Pancreas (tissue), 10 donors: ENCODE measurements at regions not wholly inside any gene's neighbourhood (a gene's known extent, or its start where the extent isn't known, plus 50 kb on each side); places are given as distances from the start of the nearest gene placed in this dataset.

ENCODE experiments used
- ATAC-seq, 4 donors: fragments of 200-7000 bp; cut with Tn5 transposase; one replicate each; pipeline versions ENCODE4 v1.8.0 to v1.9.1; 2020; ENCODE audit warnings: mild to moderate bottlenecking in 4 of 4, moderate library complexity in 4 of 4
- DNase-seq, 6 donors: peaks; one replicate each; pipeline ENCODE4 v3.0.0-alpha.2; 2020
- FAIRE-seq: peaks from 2 replicates; lab custom pipeline; 2012; peaks lifted over from hg19 to GRCh38; lab: Jason Lieb, UNC
- H3K27ac ChIP-seq, 4 donors: fragments of 200-600 bp; sonication (generic); 1 replicate in 3 of 4; 2 replicates in 1 of 4; pipeline versions ENCODE4 v1.5.0 to v1.8.0; 2020
- H3K27me3 ChIP-seq, 4 donors: fragments of 200-600 bp; one replicate each; pipeline ENCODE4 v1.8.0; 2021
- H3K36me3 ChIP-seq, 3 donors: fragments of 200-600 bp; sonication (generic) in 1 of 3; one replicate each; pipeline versions ENCODE4 v1.5.0 to v1.8.0; 2020 to 2021
- H3K4me1 ChIP-seq, 3 donors: fragments of 200-600 bp; one replicate each; pipeline ENCODE4 v1.8.0; 2021
- H3K4me3 ChIP-seq, 4 donors: fragments of 200-600 bp; sonication (generic) in 2 of 4; one replicate each; pipeline versions ENCODE4 v1.5.0 to v1.8.0; 2020 to 2021
- H3K9me3 ChIP-seq, 4 donors: fragments of 200-600 bp; one replicate each; pipeline ENCODE4 v1.8.0; 2021
- WGBS, 2 donors: extraction: QIAGEN DNeasy Blood & Tissue Kit; methylation state at CpG; one replicate each; pipeline ENCODE4 v1.1.7; 2013; 5-methylcytosine and 5-hydroxymethylcytosine counted together
- intact Hi-C, 3 donors: fragments of 100-400 bp; cut with DNase I; formaldehyde crosslinking; loops; one replicate each; pipeline versions ENCODE4 v1.11.1 to v1.14.2; 2022
- TF ChIP-seq, protein P1 (sequence below), 4 donors: fragments of 200-600 bp; sonication (generic) in 3 of 4; IDR thresholded peaks; one replicate each; pipeline versions ENCODE4 v1.5.0 to v1.8.0; 2021; ENCODE audit warnings: antibody characterized with exemption in 4 of 4
- donor health status: healthy with polysubstance abuse.
- donor health status: DM: no; HTN: no; CAD: no; lungs with moderate emphysema.
- donor health status: DM: no; HTN: no; CAD: no.
- donor health status: control.
- donor health status: control.
- donor health status: Bipolar disorder and iron deficiency.
- donor health status: DM: yes; HTN: yes; CAD: no.
- donor health status: DM: no; HTN: no; CAD: no.
- donor health status: DM: no; HTN: no; CAD: no.
- donor health status: DM: yes; HTN: yes; CAD: no.

DNA sequence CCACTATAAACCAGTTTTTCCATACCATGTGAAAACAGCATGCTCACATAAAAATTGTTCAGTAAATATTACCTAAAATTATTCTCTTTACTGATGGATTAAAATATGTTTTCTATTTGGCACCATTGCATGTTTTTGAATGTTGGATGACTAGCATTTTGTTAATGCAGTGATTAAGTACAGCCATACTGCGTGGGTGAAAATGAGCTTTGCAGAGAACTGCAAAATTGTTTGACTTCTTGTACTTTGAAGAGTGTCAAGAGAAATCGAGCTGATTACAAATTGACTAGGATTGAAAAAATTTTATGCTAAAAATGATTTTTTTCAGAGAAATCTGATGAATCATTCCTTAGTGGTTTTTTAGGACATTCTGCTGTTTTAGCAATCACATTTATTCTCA, 452.9 kb downstream of the RPL10L start:
- ATAC-seq (no peak), FAIRE-seq (no peak), DNase-seq (no peak)
- Histone ChIP-seq H3K36me3 (no peaks in the 10 kb centered on the region), H3K4me1 (no peaks in the 10 kb centered on the region), H3K27ac (no peak overlapping the region), H3K9me3 (no peaks in the 10 kb centered on the region), H3K4me3 (no peak overlapping the region), H3K27me3 (no peaks in the 10 kb centered on the region)
- intact Hi-C loops = no loop called here
- WGBS, 2 donors = 36 to 47% methylated on average over 2 of the region's 2 CpGs
- TF ChIP-seq, protein P1, sequence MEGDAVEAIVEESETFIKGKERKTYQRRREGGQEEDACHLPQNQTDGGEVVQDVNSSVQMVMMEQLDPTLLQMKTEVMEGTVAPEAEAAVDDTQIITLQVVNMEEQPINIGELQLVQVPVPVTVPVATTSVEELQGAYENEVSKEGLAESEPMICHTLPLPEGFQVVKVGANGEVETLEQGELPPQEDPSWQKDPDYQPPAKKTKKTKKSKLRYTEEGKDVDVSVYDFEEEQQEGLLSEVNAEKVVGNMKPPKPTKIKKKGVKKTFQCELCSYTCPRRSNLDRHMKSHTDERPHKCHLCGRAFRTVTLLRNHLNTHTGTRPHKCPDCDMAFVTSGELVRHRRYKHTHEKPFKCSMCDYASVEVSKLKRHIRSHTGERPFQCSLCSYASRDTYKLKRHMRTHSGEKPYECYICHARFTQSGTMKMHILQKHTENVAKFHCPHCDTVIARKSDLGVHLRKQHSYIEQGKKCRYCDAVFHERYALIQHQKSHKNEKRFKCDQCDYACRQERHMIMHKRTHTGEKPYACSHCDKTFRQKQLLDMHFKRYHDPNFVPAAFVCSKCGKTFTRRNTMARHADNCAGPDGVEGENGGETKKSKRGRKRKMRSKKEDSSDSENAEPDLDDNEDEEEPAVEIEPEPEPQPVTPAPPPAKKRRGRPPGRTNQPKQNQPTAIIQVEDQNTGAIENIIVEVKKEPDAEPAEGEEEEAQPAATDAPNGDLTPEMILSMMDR (IDR thresholded peaks at IDR 0.05) = no peak

DNA sequence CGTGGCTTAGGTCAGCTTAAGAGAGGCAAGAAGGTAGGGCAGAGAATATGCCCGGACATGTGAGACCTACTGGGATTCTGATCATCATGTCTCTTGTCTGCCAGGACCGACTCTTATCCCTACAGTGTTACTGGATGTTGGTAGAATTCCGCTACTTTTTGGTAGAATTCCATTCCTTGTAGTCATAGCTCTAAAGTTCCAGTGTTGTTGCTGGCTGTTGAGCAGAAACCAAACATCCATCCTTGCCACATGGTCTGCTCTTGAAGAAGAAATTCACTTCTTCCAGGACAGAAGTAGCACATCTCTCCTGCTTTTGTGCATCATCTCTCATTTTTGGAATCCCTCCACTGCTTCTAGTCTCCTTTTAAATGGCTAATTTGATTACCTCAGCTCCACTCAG, 453.7 kb downstream of the RPL10L start:
- no peak for DNase-seq
- intact Hi-C loops = no loop called here

More for the DNA sequence above, 453.7 kb downstream of the RPL10L start:
- WGBS, 2 donors = 54 to 76% methylated on average over 4 of the region's 4 CpGs
- Histone ChIP-seq H3K4me3 (no peak overlapping the region), H3K27me3 (no peaks in the 10 kb centered on the region), H3K36me3 (no peaks in the 10 kb centered on the region), H3K27ac (no peak overlapping the region), H3K4me1 (no peaks in the 10 kb centered on the region), H3K9me3 (no peaks in the 10 kb centered on the region)
- TF ChIP-seq, protein P1 (IDR thresholded peaks at IDR 0.05) = no peak
- FAIRE-seq (no peak), ATAC-seq (no peak)
